ENCODE measurements at regions not wholly inside any gene's neighbourhood (a gene's known extent, or its start where the extent isn't known, plus 50 kb on each side); places are given as distances from the start of the nearest gene placed in this dataset.
A peak's percentile ranks its signal among the peaks of the same experiment; 100 is the strongest.

DNA sequence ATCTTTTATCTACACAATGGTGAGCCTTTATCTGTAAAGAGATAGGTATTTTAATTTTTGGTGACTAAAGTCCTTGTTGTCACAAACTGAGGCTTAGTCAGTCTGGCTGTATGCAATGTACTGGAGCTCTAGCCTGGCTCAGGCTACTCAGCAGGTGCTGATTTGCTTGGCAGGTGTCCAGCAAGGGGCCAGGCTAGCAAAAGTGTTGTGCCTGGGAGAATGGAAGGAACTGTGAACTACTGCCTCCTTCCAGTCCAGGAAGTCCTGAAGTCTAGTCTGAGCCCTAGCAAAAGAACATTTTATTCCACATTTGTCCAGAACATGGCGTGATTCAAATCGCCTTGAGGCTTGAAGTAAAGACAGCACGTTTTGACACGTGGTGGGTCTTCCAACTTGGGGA lies 260.5 kb downstream of the CCDC85A start:
- no peak for DNase-seq (ENCODE audit: low spot score)

DNA sequence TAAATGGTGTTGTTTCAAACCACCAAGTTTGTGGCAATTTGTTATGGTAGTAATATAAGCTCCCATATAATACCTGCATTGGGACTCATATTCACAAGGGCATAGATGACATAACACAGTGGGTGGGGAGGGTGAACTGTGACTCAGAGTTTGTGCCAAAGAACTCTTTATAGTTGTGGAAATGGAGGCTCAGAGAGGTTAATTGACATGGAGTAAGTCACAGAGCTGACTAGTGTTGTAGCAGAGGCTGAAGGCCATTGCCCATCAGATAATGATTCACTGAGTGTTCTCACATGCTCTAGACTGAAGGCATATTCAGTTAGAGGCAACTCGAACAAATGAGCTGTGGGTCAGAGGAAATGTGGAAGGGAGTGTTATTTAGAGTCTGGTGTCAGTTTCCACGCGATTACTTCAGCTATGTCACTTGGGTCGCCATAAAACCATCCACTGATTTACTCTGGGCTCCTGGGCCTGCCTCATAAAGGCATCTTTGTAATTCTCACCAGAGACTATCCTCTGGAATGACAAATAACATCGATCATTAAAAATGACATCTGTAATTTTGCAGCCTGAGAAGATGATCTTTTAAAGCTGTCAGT lies 264.7 kb downstream of the CCDC85A start:
- peak; percentile 19 for DNase-seq (ENCODE audit: low spot score)

GRCh38 chr2:56449002-56449431 lies 265.2 kb downstream of the CCDC85A start:
- peak; percentile 22 for DNase-seq (ENCODE audit: low spot score)

DNA sequence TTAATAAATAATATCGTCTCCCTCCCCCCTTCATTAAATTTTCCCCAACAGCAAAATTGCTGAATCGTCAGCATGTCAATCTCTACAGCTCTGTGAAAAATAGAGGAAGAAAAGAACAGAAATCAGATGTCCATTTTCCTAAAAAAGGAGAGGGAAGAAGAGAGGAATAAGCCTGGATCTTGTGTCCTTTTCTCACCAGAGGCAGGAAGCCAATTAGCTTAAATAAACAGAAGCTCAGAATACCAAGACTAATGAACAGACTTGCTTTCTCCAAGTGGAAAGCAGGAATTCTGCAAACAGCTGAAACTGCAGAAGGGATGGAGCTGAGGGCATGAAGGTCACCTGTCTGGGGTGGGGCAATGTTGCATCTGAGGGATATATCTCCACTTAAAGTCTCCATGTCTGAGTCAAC lies 265.7 kb downstream of the CCDC85A start:
- DNase-seq (ENCODE audit: low spot score) = no peak

DNA sequence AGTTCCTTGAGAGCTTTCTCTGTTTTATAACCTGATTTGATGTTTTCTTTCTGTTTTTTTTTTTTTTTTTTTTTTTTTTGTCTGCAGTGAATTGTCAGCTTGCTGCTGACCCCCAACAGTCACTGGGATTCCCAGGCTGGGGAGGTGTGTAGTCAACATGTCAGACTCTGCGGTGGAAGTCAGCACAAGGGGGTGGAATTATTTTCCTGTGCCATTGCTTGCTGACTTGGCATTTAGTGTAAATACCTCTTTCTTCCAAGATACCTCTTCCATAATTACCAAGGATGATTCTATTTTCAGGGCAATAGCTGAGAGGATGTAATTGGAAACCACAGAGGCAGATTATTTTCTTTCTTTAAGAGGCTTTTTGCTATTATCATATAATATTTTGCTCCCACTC lies 266.3 kb downstream of the CCDC85A start:
- DNase-seq (ENCODE audit: low spot score) = no peak

- no peak for DNase-seq (ENCODE audit: low spot score)
These were observed 267.0 kb downstream of the CCDC85A start for GRCh38 chr2:56450772-56451171.

DNA sequence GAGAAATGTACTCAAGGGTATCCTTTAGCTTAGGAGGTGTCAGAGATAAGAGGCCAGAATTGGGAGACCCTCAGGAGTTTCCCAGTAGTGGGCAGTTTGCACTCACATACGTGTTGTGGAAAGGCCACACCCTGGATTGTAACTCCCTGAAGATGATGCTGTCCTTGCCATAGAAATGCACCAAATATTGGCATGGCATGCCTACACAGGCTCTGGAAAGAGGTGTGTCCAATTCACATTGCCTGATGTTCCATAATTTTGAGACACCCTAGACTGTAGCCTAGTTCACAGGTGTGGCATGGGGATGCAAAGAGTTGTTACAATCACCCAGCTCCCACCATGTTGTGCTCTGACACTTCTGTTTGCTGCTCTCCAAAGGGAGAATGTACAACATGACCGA lies 271.9 kb downstream of the CCDC85A start:
- no peak for DNase-seq (ENCODE audit: low spot score)

GRCh38 chr2:56456791-56457190 lies 273.0 kb downstream of the CCDC85A start:
- no peak for DNase-seq (ENCODE audit: low spot score)

GRCh38 chr2:56460508-56460907 lies 276.7 kb downstream of the CCDC85A start:
- DNase-seq (ENCODE audit: low spot score) = no peak

DNA sequence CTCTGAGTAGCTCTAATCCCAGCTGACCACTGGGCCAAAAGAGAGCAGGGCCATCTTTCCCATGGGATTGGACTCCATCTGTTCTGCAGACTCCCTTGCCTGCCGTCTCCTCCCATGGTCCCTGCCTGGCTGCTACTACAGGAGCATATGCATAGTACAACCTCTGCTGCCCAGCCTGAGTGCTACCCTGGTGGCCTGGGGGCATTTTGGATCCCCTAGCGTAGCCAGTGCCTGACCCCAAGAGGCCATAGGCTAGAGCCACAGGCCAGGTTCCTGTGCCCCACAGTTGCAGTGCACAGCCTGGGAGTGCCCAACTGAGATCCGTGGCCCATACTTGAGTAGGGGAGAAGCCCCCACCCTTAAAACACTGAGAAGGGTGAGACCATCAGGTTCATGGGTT lies 280.3 kb downstream of the CCDC85A start:
- DNase-seq (ENCODE audit: low spot score) = no peak

DNA sequence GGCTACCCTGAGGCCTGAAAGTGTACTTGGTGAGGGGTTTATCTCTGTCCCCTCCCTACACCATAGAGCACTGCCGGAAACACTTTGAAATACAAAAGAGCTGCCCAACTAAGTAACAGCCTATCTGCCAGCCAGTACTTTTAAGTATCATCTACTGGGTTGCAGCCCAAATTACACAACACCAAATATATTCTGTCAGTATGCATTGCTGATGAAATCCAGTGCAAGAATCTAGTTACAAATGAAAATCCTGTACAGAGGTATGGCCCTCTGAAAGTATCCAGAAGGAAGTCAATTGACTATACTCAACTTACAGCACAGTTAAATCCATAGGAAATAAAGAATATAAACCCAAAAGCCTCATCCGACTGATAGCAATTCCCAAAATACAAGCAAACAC lies 280.8 kb downstream of the CCDC85A start:
- DNase-seq (ENCODE audit: low spot score) = peak; percentile 25

DNA sequence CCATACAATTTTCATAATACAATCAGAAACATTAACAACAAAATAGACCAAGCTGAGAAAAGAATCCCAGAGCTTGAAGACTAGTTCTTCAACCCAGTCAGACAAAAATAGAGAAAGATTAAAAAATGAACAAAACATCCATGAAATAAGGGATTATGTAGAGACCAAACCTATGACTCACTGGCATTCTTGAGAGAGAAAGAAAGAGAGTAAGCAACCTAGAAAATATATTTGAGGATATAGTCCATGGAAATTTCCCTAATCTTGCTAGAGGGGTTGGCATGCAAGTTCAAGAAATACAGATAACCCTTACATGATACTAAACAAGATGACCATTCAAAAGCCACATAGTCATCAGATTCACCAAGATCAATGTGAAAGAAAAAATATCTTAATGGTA lies 281.7 kb downstream of the CCDC85A start:
- no peak for DNase-seq (ENCODE audit: low spot score)

GRCh38 chr2:56473524-56473923 lies 289.7 kb downstream of the CCDC85A start:
- DNase-seq (ENCODE audit: low spot score) = no peak

- peak; percentile 43 for DNase-seq (ENCODE audit: low spot score)
These were observed 290.8 kb downstream of the CCDC85A start for GRCh38 chr2:56474412-56475158.

DNA sequence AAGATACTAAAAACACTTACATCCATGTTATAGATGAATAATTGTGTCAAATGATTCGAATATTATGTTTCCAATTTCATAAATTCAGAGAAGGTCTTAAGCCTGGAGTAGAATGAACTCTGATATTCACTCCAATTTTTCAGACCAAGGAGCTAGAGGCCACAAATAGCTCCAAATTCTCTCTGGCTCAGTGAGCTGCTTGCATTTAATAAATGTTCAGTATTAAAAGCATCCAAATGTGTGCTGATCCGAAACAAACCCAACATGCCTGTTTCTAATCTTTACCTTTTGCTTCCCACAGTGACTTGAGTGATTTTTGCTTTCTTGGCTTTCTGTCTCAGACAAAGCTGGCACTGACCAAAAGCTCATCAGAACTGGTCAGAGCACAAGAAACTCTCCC lies 291.4 kb downstream of the CCDC85A start:
- no peak for DNase-seq (ENCODE audit: low spot score)

- DNase-seq (ENCODE audit: low spot score) = no peak
These were observed 292.8 kb downstream of the CCDC85A start for GRCh38 chr2:56476509-56477071.

- DNase-seq (ENCODE audit: low spot score) = no peak
These were observed 294.2 kb downstream of the CCDC85A start for GRCh38 chr2:56478027-56478426.

DNA sequence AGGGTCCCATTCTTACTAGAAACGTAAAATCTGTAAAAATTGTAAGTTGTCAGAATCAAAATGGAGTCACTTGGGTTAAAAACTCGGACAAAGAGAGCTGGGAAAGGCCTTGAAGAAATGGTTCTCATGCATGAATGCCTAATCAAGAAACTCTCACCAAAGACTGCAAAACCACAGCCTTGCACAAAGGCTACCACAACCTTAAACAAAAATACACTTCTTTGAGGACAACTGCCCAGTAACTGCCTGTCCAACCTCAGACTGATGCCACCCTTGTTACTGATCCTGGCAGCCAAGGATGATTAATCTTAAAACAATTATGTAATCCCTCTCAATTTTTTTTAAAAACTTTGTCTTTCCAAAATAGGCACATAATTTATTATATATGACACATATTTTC lies 299.3 kb downstream of the CCDC85A start:
- no peak for DNase-seq (ENCODE audit: low spot score)

DNA sequence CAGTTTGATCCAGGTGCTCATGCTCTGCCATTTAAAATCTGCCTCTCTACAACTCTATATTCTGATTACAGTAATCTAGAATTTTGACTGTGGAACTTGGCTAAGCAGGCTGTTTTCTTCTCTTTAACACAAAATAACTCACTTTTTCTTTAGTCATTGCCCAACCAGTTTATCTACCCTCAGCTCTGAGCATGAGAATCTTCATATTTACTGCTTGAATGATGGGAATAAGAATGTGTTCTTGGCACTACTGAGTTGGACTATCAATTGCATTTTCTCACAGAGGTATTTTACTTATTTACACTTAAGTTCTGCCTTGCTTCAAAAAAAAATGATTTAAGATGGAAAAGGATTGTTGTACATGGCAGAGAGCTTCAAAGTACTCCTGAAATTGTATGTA lies 301.1 kb downstream of the CCDC85A start:
- DNase-seq (ENCODE audit: low spot score) = no peak

DNA sequence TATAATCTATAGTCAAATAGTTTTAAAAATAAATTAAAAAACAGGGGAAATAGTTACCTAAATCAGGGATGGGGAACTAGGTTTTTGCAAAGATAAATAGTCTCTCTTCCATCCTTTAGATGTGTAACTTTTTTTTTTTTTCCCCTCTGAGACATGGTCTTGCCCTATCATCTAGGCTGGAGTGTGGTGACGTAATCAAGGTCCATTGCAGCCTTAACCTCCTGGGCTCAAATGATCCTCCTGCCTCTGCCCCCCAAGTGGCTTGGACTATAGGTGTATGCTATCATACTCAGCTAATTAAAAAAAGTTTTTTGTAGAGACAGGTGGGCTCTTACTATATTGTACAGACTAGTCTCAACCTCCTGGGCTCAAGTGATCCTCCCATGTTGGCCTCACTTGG lies 316.5 kb downstream of the CCDC85A start:
- no peak for DNase-seq (ENCODE audit: low spot score)

DNA sequence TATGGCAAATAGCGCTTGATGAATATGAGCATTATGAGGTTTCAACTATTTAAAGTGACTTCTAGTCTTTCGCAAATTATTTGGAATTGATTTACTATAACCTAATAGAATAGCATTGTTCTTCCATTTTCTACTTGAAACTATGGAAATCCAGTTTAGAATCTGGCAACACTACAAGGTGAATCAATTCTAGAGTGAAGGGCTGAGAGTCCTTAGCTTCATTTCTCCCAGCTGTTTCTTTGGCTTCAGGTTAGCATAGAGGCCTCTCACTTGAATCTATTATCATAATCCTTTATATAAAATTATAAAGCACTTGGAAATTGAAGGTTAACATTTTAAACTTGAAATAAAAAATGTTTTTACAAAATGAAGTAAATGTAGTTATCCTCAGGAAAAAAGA lies 318.8 kb downstream of the CCDC85A start:
- no peak for DNase-seq (ENCODE audit: low spot score)

GRCh38 chr2:56505885-56506284 lies 322.1 kb downstream of the CCDC85A start:
- DNase-seq (ENCODE audit: low spot score) = no peak

GRCh38 chr2:56508662-56509061 lies 324.9 kb downstream of the CCDC85A start:
- DNase-seq (ENCODE audit: low spot score) = no peak

DNA sequence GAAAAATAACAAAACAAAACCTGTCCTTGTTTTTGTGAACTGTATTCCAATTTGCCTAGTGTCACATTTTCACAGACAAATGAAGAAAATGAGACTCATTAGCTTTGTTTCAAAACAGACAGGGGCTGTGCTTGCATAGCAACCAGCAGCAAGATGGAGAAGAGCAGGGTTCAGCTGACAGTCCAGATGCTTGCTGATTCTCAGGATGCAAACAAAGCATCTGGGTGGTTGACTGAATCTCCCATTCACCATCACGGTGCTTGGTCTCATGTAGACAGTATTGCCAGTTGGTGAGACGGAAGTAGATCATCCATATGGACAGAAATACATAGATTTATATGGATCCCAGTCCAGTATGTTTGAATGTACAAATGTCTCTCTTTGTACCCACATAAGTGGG lies 326.8 kb downstream of the CCDC85A start:
- DNase-seq (ENCODE audit: low spot score) = no peak
